ENCODE measurements at regions not wholly inside any gene's neighbourhood (a gene's known extent, or its start where the extent isn't known, plus 50 kb on each side); places are given as distances from the start of the nearest gene placed in this dataset.

- TF ChIP-seq CTCF (IDR thresholded peaks at IDR 0.05) (no peak), EP300 (IDR thresholded peaks at IDR 0.05) (no peak)
These were observed 119.2 kb downstream of the AXIN2 start for GRCh38 chr17:65442250-65442649.

Measured in ovary (tissue), 3 donors.